ENCODE measurements at regions not wholly inside any gene's neighbourhood (a gene's known extent, or its start where the extent isn't known, plus 50 kb on each side); places are given as distances from the start of the nearest gene placed in this dataset.

- TF ChIP-seq CTCF (IDR thresholded peaks at IDR 0.05) (no peak), POLR2A (IDR thresholded peaks at IDR 0.05; ENCODE audit: low read depth) (no peak), EP300 (IDR thresholded peaks at IDR 0.05) (no peak)
Measured at GRCh38 chr17:71396711-71397110, 724.1 kb upstream of the SOX9 start.
